Stimulated activated CD4-positive, alpha-beta T cell treated with anti-CD3 and anti-CD28 coated beads, Interleukin-12 subunit alpha, Interleukin-12 subunit beta, amount 100 ng/mL, for 48 hours (primary cell): ENCODE measurements at regions not wholly inside any gene's neighbourhood (a gene's known extent, or its start where the extent isn't known, plus 50 kb on each side); places are given as distances from the start of the nearest gene placed in this dataset.

Experiments
- DNase-seq, 3 donors: peaks; one replicate each; pipeline ENCODE4 v3.0.0-alpha.2; 2020; ENCODE audit warnings: low read depth in 2 of 3, low spot score in 1 of 3

- DNase-seq, result no peak
Observed at GRCh38 chr10:3016016-3016415, 51.3 kb upstream of the PFKP start.

- DNase-seq, result no peak
Observed at GRCh38 chr10:3014968-3015367, 52.4 kb upstream of the PFKP start.

- no peak for DNase-seq
Observed at GRCh38 chr10:3012223-3012622, 55.1 kb upstream of the PFKP start.

GRCh38 chr10:3010816-3011460, 56.4 kb upstream of the PFKP start:
- DNase-seq, result no peak

- no peak for DNase-seq
Observed at GRCh38 chr10:3010334-3010733, 57.0 kb upstream of the PFKP start.

GRCh38 chr10:3009341-3009740, 58.0 kb upstream of the PFKP start:
- DNase-seq, result no peak

- DNase-seq, result no peak
Observed at GRCh38 chr10:3008518-3009195, 58.7 kb upstream of the PFKP start.

- DNase-seq, result no peak
Observed at GRCh38 chr10:3006607-3007006, 60.7 kb upstream of the PFKP start.

- no peak for DNase-seq
Observed at GRCh38 chr10:3006093-3006492, 61.3 kb upstream of the PFKP start.

GRCh38 chr10:3002304-3002703, 65.0 kb upstream of the PFKP start:
- peak in 1 of 3 donors; percentile 2 for DNase-seq

- no peak for DNase-seq
Observed at GRCh38 chr10:3000048-3000447, 67.3 kb upstream of the PFKP start.

- DNase-seq, result no peak
Observed at GRCh38 chr10:2994221-2994961, 73.0 kb upstream of the PFKP start.

- DNase-seq, result no peak
Observed at GRCh38 chr10:2993636-2994035, 73.7 kb upstream of the PFKP start.

- no peak for DNase-seq
Observed at GRCh38 chr10:2992401-2993198, 74.7 kb upstream of the PFKP start.

GRCh38 chr10:2990764-2991163, 76.6 kb upstream of the PFKP start:
- DNase-seq, result no peak

GRCh38 chr10:2989292-2989947, 77.9 kb upstream of the PFKP start:
- DNase-seq, result no peak

- DNase-seq, result no peak
Observed at GRCh38 chr10:2987185-2987768, 80.1 kb upstream of the PFKP start.

- no peak for DNase-seq
Observed at GRCh38 chr10:2986391-2986801, 81.0 kb upstream of the PFKP start.

GRCh38 chr10:2985729-2986232, 81.6 kb upstream of the PFKP start:
- DNase-seq, result no peak

GRCh38 chr10:2984682-2985081, 82.7 kb upstream of the PFKP start:
- DNase-seq, result no peak
